ENCODE measurements at regions not wholly inside any gene's neighbourhood (a gene's known extent, or its start where the extent isn't known, plus 50 kb on each side); places are given as distances from the start of the nearest gene placed in this dataset.
A peak's percentile ranks its signal among the peaks of the same experiment; 100 is the strongest.

DNA sequence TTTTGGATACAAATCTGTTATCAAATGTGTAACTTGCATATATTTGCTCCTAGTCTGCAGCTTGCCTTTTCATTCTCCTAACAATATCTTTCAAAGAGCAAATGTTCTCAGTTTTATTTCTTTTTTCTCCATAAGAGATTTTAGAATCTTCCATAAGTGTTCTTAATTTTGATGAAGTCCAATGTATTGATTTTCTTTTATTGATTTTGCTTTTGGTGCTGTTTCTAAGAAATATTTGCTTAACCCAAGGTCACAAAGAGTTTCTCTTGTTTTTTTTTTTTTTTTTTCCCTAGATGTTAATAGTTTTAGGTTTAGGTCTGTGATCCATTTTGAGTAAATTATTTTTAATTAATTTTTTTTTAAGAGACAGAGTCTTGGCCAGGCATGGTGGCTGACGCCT lies 75.8 kb upstream of the SPRED2 start:
- no peak for DNase-seq

DNA sequence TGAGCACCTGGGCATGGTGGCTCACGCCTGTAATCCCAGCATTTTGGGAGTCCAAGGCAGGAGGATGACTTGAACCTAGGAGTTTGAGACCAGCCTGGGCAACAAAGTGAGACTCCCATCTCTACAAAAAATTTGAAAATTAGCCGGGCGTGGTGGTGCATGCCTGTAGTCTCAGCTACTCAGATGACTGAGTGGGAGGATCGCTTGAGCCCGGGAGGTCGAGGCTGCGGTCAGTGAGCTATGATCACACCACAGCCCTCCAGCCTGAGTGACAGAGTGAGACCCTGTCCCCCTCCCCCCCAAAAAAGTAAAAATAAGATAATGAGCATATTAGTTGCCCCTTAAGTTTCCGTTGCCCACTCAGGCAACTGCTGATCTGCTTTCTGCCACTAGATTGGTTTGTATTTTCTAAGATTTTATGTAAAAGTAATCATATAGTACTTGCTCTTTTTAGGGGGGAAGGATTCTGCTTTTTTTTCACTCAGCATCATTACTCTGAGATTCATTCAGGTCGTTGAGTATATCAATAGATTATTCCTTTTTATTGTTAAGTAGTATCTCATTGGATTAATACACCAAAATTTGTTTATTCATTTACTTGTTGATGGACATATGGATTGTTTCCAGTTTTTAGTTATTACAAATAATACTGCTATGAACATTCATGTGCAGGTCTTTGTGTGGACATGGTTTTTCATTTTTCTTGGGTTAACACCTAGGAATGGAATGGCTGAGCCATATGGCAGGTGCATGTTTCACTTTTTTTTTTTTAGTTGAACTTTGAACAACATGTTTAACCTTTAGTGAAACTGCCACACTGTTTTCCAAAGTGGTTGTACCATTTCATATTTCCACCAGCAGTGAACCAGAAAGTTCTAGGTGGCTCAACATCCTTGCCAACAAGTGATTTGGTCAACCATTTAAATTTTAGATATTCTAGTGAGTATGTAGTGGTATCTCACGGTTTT lies 75.0 kb upstream of the SPRED2 start:
- no peak for DNase-seq

DNA sequence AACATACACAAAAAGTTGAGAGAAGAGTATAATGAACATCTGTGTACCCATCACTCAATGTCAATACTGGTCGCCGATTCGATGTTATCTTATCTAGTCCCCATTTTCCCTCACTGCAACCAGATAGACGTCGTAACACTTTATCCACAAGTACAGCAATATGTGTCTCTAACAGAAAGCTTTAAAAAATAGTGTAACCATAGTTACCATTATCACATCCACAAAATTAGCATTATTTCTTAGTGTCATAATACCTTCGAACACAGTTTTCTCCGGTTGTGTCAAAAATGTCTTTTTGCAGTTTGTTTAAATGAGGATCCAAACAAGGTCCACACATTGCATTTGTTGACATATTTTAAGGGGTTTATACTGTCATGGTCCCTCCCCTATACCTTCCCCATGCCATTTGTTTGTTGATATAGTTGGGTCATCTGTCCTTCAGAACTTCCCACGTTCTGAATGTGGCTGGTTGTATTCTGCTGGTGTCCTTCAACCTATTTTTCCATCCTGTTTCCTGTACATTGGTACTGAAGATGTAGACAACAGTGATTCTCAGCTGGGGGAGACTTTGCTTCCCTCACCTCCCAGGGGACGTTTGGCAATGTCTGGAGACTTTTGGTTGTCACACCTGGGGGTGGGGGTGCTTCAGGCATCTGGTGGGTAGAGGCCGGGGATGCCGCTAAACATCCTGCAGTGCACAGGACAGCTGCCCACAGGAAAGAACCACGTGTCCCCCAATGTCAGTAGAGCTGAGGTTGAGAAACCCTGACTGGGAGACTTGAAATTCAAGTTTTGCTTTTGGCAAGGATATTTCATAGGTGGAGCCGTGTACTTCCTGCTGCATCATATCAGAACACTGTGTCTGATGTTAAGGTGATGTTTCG lies 72.7 kb upstream of the SPRED2 start:
- no peak for DNase-seq

DNA sequence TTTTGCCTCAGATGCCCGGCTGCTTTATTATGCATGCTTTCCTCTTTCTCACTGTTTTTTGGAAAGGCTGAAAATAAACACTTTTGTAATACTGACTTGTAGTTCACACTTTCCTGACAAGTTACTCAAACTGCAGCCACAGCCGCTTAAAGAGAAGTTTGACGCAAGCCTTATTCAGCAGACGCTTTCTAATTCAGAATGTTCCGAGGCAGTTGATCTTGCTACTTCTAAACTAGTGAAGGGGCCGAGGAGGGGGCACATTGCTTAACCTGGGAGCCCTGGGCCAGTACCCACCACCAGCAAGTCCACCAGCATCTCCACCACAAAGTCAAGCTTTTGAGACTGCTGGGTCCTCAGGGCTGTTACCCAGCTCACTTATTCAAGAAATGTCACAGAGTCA lies 71.8 kb upstream of the SPRED2 start:
- no peak for DNase-seq

GRCh38 chr2:65503746-65504145 lies 71.3 kb upstream of the SPRED2 start:
- no peak for DNase-seq

- DNase-seq, result no peak
These were observed 69.4 kb upstream of the SPRED2 start for GRCh38 chr2:65501836-65502235.

DNA sequence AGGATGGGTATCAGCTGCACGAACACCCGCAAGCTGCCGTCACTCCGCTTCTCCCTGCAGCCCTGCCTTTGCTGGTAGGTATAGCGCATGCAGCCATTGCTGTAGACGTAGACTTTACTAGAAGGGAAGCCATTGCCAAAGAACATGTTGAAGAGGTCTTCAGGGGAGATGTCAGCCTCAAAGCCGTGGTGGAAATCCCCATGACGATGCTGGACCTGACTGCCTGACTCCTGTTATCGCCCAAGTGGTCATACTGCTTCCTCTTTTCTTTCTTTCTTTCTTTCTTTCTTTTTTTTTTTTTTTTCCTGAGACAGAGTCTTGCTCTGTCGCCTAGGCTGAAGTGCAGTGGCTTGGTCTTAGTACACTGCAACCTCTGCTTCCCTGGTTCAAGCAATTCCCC lies 68.7 kb upstream of the SPRED2 start:
- DNase-seq, result peak; percentile 2

DNA sequence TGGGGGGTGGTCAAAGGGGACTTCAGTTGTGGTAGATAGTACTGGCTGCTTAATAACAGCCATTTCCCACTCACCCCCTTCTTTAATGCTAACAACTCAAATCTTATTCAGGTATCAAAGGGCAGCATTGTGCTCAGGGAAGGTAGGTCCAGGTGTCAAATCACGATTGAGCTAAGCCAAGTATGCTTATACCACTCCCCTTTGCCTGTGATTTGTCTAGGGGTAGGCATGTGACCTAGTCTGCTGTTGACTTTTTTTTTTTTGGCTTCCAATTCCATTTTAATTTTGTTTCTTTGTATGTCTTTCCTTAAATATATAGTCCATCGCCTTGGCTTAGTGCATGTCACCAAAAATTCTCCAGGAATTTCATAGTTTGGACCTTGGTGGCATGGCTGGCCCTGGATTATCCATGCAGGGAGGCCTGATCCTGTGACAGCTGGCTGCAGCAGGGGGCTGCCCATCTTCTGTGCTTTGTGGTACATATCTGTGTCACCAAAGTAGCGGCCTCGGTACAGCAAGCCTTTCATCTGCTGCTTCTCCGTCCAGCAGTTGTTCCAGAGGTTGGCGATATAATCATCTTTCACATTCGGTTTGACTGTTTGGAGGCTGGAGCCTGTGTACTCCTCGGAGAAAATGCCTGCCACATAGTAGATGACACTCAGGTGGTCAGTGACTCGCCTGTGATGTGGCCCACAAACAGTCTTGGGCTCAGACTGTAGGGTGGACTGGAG lies 68.1 kb upstream of the SPRED2 start:
- no peak for DNase-seq

- no peak for DNase-seq
These were observed 66.8 kb upstream of the SPRED2 start for GRCh38 chr2:65499216-65499615.

- DNase-seq, result no peak
These were observed 66.0 kb upstream of the SPRED2 start for GRCh38 chr2:65498396-65498795.

DNA sequence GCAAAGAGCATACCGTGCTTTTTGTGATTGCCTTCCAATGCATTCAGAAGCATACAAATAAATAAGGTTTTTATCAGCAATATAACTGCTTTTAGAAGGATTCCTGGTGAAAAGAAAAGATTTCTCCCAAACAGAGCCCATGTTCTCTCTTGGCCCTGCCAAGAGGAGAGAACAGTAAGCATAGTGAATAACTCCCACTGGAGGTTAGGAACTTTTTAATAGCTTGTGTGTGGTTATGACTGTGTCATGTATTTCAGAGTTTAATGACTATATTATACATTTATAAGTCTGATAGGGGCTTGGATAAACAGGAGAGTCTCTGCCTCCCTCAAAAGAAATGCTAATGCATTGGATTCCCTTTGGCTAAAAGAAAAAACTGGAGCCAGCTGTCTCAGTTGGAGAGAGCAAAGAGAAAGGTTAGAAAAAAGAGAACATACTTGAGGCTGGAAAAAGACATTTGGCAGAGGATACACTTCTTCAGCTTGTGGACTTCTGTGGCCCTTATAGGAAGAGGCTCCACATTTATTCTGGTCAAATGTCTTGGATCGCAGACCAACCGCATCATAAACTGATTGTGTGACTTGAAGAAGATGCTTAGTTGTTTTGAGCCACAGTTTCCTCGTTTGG lies 63.0 kb upstream of the SPRED2 start:
- DNase-seq, result no peak

DNA sequence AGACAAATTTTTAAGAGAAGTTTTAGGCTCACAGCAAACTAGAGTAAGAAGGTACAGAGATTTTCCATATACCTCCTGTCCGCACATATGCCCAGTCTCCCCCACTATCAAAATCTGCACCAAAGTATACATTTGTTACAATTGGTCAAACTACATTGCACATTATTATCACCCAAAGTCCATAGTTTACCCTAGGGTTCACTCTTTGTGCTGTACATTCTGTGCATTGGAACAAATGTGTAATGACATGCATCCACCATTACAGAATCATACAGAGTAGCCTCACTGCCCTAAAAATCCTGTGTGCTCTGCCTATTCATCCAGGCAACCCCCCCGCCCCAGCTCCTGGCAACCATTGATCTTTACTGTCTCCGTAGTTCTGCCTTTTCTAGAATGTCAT lies 61.7 kb upstream of the SPRED2 start:
- no peak for DNase-seq

DNA sequence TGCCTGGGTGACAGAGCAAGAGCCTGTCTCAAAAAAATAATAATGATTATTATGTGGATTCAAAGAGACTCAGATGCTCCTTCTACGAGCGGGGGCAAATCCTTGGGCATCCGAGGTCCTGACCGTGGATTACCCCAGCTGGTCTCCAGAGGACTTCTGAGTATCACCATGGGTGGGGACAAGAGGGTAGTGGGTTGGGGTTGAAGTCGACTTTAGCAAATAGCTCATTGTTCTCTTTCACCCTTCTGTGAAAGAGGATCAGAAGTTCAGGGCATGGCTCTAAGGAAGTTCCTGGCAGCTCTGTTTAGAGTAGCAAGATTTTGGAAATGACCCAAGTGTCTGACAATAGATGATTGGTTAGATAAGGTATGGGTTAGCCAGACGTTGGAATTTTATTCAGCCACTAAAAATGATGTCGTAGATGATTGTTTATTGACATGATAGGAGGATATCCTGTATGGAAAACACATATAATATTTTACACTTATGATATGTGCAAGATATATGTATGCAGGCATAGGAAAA lies 59.0 kb upstream of the SPRED2 start:
- no peak for DNase-seq

DNA sequence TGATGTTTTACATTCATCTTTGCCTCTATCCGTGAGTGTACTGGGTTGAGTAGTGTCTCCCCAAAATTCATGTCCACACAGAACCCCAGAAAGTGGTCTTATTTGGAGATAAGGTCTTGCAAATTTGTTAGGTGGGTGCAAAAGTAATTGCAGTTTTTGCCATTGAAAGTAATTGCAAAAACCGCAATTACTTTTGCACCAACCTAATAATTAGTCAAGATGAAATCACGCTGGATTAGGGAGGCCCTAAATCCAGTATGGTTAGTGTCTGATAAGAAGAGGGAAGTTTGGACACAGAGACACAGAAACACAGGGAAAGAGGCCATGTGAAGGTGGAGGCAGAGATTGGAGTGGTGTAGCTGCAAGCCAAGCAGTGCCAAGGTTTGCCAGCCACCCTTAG lies 57.8 kb upstream of the SPRED2 start:
- DNase-seq, result no peak

DNA sequence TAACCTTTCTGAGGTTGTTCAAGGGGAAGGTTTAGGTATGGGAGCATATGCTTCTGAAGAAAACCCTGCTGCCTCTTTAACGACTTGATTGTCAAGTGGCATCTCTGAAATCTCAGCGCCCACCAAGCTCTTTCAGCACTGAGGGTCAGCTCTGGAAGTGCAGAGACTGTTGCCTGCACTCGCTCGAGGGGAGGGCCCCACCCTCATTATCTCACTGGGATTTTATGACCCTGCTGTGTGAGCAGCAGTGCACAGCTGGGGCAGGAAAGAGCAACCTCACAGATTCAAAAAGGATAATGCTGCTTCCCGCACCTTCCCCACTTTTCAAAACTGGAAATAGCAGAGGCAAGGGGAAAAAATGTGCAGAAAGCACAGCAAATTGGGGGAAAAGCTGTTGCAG lies 56.9 kb upstream of the SPRED2 start:
- no peak for DNase-seq

DNA sequence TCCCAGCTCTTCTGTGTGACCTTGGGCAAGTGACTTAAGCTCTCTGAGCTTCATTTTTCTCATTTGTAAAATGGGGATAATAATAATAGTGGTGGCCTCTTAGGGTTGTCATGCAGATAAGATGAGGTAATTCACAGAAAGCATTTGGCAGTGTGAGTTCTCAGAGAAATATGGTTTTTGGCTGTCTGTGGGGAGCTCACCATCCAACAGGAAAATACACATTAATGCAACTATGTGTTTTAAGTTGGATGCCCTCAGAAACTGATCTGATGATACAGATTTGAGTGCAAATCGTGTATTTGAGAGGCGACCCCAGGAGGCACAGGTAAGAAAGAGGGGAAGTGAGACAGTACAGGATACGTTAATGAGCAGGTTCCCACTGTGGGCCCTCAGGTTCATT lies 56.1 kb upstream of the SPRED2 start:
- DNase-seq, result no peak

DNA sequence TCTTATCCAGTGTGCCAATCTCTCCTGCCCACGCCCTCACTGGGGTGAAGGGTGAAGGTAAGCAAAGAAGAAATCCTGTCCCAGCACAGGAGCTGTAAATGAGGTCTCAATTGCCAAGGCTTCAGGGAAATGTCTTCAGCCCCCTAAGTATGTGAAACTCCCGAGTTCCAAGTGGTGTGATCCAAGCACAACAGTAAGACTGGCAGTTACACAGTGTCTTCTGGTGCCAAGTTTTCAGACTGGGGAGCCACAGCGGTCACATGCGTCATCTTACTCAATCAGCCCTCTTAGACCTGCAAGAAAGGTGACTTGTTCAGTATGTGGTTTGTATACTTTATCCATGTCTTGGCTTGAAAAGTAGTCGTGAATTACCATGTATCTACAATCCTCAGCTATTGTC lies 55.0 kb upstream of the SPRED2 start:
- no peak for DNase-seq

DNA sequence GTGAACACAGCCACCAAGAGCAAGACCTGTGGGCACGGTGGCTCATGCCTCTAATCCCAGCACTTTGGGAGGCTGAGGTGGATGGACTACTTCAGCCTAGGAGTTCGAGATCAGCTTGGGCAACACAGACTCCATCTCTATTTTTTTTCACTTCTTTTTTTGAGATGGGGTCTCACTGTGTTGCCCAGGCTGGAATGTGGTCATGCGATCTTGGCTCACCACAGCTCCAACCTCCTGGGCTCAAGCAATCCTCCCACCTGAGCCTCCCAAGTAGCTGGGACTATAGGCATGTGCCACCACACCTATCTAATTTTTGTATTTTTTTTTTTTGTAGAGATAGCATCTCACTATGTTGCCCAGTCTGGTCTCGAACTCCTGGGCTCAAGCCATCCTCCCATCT lies 54.4 kb upstream of the SPRED2 start:
- no peak for DNase-seq

DNA sequence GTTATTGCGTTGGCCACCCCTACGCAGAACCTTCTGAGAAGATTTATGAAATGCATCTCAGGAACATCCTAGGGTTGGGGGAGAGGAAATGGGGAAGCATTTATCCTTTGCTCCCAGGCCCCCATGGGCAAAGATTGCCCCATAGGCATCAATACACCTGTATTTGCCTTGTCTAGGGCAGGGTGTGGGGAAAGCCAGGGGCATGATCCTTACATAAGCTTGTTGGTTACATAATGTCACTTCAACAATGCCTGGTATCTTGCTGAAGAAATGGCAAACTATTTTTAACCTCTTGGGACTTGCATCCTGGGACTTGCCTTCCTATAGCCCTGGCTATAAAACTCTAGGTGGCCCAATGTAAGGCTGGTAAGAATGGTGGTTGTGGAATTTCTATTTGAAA lies 53.9 kb upstream of the SPRED2 start:
- no peak for DNase-seq

DNA sequence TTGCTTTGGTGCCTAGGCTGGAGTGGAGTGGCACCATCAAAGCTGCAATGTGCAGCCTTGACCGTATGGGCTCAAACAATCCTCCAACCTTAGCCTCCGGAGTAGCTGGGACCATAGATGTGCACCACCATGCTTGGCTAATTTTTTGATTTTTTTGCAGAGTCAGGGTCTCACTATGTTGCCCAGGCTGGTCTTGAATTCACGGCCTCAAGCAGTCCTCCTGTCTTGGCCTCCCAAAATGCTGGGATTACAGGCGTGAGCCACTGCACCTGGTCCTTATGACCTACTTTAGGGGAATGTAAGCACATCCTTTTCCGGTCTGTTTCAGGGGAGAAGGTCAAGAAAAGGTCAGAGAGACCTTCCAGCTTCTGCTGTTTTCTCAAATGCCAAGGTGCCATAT lies 53.4 kb upstream of the SPRED2 start:
- DNase-seq, result no peak

DNA sequence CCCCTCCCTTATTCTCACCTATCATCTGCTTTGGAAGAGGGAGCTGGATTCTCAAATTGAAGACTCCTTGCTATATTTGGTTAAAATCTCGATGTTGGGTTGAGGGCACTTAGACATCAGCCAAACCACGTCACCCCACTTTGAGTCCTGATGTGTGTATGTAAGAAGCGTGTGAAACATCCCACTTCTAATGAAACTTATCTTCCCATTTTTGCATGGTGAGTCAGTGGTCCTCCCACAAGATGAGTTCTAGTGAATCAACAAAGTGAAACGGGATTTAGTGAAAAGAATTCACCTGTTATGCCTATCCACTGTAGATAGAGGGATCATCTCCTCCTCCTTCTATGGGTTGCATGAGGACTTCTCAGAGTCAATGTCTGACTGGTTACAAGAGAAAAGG lies 51.4 kb upstream of the SPRED2 start:
- DNase-seq, result no peak

- no peak for DNase-seq
These were observed 50.6 kb upstream of the SPRED2 start for GRCh38 chr2:65482971-65483370.
